ENCODE measurements at regions not wholly inside any gene's neighbourhood (a gene's known extent, or its start where the extent isn't known, plus 50 kb on each side); places are given as distances from the start of the nearest gene placed in this dataset.

DNA sequence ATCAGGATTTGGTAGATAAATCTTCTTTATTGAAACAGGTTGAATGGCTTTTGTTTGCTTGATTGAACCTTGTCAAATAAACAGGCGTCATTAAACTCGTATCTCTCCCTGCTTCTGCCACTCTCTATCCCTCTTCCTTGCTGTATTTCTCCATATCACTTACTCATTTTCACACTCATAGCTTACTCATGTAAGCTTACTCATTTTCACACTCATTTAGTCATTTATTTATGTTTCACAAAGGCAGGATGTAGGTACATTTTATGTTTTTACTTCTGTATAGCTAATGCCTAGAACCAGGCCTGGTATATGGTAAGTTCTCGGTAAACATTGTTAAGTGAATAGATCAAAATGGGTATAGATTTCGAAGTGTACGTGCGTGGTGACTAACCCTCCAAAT, 450.0 kb downstream of the PMP22 start:
- Histone ChIP-seq H3K27me3 (replicated peaks; ENCODE audit: control insufficient read depth, insufficient read depth, low read length) (no peaks in the 10 kb centered on the region), H3K36me3 (ENCODE audit: control insufficient read depth, insufficient read depth, low read length) (no peaks in the 10 kb centered on the region), H3K4me3 (replicated peaks; ENCODE audit: low read depth, low read length) (no peak overlapping the region)
- DNase-seq (ENCODE audit: extremely low read depth, insufficient read length), result no peak
- TF ChIP-seq, protein P1, sequence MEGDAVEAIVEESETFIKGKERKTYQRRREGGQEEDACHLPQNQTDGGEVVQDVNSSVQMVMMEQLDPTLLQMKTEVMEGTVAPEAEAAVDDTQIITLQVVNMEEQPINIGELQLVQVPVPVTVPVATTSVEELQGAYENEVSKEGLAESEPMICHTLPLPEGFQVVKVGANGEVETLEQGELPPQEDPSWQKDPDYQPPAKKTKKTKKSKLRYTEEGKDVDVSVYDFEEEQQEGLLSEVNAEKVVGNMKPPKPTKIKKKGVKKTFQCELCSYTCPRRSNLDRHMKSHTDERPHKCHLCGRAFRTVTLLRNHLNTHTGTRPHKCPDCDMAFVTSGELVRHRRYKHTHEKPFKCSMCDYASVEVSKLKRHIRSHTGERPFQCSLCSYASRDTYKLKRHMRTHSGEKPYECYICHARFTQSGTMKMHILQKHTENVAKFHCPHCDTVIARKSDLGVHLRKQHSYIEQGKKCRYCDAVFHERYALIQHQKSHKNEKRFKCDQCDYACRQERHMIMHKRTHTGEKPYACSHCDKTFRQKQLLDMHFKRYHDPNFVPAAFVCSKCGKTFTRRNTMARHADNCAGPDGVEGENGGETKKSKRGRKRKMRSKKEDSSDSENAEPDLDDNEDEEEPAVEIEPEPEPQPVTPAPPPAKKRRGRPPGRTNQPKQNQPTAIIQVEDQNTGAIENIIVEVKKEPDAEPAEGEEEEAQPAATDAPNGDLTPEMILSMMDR (IDR thresholded peaks at IDR 0.05; ENCODE audit: insufficient read depth, low read length, poor library complexity, severe bottlenecking), result no peak

DNA sequence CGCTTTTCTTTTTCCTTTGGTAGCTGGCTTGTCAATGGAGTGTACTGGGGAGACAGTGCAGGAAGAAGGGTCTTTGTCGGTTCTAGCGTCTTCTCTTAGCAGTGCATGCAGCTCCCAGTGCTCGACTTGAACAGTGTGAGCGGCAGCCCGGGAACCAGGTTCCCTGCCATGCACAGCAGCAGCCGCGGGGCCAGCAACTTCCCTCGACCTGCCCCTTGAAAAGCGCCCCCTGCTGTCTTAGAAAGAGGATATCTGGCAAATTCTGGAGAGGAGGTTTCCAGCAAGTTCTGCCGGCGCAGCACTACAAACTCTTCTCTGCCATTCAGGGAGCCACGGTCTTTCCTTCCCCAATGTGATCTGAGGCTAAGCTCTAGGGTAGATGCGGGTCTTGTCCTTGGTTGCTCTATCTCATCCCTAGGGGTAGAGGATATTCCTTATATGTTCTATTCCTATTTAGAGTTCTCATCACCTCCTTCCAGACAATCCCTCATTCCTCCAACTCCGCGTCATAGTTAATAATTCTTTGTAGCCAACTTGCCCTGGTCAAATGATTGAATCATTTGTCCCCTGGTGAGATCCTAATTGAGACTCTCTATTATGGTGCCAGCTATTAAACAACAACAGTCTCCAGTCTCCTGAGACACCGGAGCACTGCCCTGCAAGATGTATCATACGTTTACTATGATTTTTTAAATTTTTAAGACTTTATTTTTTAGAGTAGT, 451.3 kb downstream of the PMP22 start:
- TF ChIP-seq, protein P1 (IDR thresholded peaks at IDR 0.05; ENCODE audit: insufficient read depth, low read length, poor library complexity, severe bottlenecking), result no peak
- no peak for DNase-seq (ENCODE audit: extremely low read depth, insufficient read length)
- H3K27me3 ChIP-seq (replicated peaks; ENCODE audit: control insufficient read depth, insufficient read depth, low read length), result no peaks in the 10 kb centered on the region
- H3K4me3 ChIP-seq (replicated peaks; ENCODE audit: low read depth, low read length), result no peak overlapping the region
- no peaks in the 10 kb centered on the region for H3K36me3 ChIP-seq (ENCODE audit: control insufficient read depth, insufficient read depth, low read length)

DNA sequence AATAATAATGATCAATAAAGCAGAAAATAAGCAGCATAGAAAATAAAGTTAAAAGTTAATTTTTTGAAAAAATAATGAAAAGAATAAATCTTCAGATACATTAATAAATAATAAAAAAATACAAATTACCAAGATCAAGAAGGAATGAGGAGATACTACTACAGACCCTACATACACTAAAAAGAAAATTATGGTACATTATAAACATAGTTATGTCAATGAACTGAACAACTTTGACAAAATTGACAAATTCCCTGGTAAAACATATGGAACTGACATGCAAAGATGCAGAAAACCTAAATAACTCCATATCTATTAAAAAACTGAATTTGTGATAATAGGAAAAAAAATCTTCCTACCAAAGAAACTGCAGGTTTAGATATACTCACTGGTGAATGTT, 456.7 kb downstream of the PMP22 start:
- Histone ChIP-seq H3K4me3 (replicated peaks; ENCODE audit: low read depth, low read length) (no peak overlapping the region), H3K36me3 (ENCODE audit: control insufficient read depth, insufficient read depth, low read length) (no peaks in the 10 kb centered on the region), H3K27me3 (replicated peaks; ENCODE audit: control insufficient read depth, insufficient read depth, low read length) (no peaks in the 10 kb centered on the region)
- DNase-seq (ENCODE audit: extremely low read depth, insufficient read length), result no peak
- TF ChIP-seq, protein P1 (IDR thresholded peaks at IDR 0.05; ENCODE audit: insufficient read depth, low read length, poor library complexity, severe bottlenecking), result no peak

DNA sequence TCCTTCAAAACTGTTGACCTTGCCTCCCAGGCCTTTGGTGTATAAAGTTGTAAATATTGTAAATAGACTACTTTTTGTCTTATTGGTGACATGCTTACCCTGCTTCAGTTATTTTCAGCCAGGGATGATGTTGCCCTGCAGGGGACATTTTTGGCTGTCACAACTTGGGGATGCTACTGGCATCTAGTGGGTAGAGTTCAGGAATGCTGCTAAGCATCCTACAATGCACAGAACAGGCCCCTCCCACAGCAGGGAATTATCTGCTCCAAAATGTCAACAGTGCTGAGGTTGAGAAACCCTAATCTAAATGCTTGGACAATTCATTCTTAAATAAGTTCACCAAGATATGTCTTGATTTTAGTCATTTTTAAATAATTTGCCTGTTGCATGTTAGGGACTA, 459.8 kb downstream of the PMP22 start:
- no peak for DNase-seq (ENCODE audit: extremely low read depth, insufficient read length)
- TF ChIP-seq, protein P1 (IDR thresholded peaks at IDR 0.05; ENCODE audit: insufficient read depth, low read length, poor library complexity, severe bottlenecking), result no peak
- no peak overlapping the region for H3K4me3 ChIP-seq (replicated peaks; ENCODE audit: low read depth, low read length)
- no peaks in the 10 kb centered on the region for H3K36me3 ChIP-seq (ENCODE audit: control insufficient read depth, insufficient read depth, low read length)
- no peaks in the 10 kb centered on the region for H3K27me3 ChIP-seq (replicated peaks; ENCODE audit: control insufficient read depth, insufficient read depth, low read length)

DNA sequence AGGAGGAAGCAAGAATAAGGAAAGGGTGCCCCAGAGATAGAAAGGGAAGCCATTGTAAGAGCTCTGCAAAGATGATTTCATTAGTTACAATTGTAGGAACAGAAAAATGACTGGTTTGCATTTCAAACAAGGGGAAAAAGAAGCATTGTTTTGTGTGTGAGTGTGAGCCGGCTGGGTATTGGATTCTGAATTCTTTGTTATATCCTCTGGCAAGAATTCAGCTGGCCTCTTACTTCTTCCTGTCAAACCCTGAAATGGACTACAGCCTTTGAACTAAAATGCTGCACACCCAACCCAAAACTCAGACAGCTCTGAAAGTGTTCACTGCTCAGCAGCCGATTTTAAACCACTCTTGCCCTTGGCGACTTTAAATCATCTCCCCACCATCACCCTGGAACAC, 461.3 kb downstream of the PMP22 start:
- no peak for DNase-seq (ENCODE audit: extremely low read depth, insufficient read length)
- Histone ChIP-seq H3K36me3 (ENCODE audit: control insufficient read depth, insufficient read depth, low read length) (no peaks in the 10 kb centered on the region), H3K4me3 (replicated peaks; ENCODE audit: low read depth, low read length) (no peak overlapping the region), H3K27me3 (replicated peaks; ENCODE audit: control insufficient read depth, insufficient read depth, low read length) (no peaks in the 10 kb centered on the region)
- TF ChIP-seq, protein P1 (IDR thresholded peaks at IDR 0.05; ENCODE audit: insufficient read depth, low read length, poor library complexity, severe bottlenecking), result no peak

DNA sequence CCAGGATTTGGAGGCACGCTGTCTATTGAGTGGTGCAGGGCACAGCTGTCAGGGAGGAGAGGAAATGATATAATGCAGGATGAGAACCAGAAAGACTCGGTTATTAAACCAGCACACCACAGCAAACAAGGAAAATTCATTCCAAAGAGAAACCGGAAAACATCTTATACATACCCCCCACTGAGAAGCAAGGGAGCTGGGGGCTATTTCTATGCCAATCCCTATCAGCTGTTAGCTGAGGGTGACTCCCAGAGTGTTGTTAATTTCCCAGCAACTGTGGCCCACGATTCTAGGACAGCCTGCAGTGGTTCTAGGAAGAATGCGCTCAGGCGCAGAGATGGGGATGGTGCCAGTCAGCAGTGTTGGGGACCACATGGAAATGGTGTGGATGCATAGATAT, 467.3 kb downstream of the PMP22 start:
- no peaks in the 10 kb centered on the region for H3K36me3 ChIP-seq (ENCODE audit: control insufficient read depth, insufficient read depth, low read length)
- TF ChIP-seq, protein P1 (IDR thresholded peaks at IDR 0.05; ENCODE audit: insufficient read depth, low read length, poor library complexity, severe bottlenecking), result no peak
- H3K27me3 ChIP-seq (replicated peaks; ENCODE audit: control insufficient read depth, insufficient read depth, low read length), result no peaks in the 10 kb centered on the region
- no peak overlapping the region for H3K4me3 ChIP-seq (replicated peaks; ENCODE audit: low read depth, low read length)
- no peak for DNase-seq (ENCODE audit: extremely low read depth, insufficient read length)
